ENCODE measurements at regions not wholly inside any gene's neighbourhood (a gene's known extent, or its start where the extent isn't known, plus 50 kb on each side); places are given as distances from the start of the nearest gene placed in this dataset.

- no peak for ATAC-seq
- H3K9me2 ChIP-seq (ENCODE audit: insufficient read depth) = no peaks in the 10 kb centered on the region
- H2AFZ ChIP-seq (ENCODE audit: low read depth, low read length, poor library complexity, severe bottlenecking) = no peak overlapping the region
- ChIA-PET POLR2A (no interaction called here), RAD21 (ENCODE audit: low non-redundant PET in 1 of 2, low total read pairs in 2 of 2, uncharacterized antibody in 2 of 2, unreplicated experiment in 2 of 2) (no interaction called here), CTCF (no interaction called here)
- no peak overlapping the region for H3K4me2 ChIP-seq (ENCODE audit: low read length)
- H3K4me3 ChIP-seq (replicated peaks in 1 of 2; ENCODE audit: low read depth in 1 of 2, low read length in 2 of 2) = no peak overlapping the region
- H3K79me2 ChIP-seq (ENCODE audit: insufficient read depth, low read length) = no peaks in the 10 kb centered on the region
- H4K20me1 ChIP-seq (ENCODE audit: insufficient read depth) = no peaks in the 10 kb centered on the region
- H3K9ac ChIP-seq (ENCODE audit: low read length) = no peak overlapping the region
- no peaks in the 10 kb centered on the region for H3K36me3 ChIP-seq (ENCODE audit: control insufficient read depth in 1 of 2, insufficient read depth in 2 of 2, low read length in 2 of 2)
- H3K9me3 ChIP-seq (ENCODE audit: control insufficient read depth in 1 of 2, insufficient read depth in 1 of 2, low read depth in 1 of 2, low read length in 2 of 2) = no peaks in the 10 kb centered on the region
- no peak for DNase-seq (ENCODE audit: low read depth, low spot score)
- H3K27ac ChIP-seq (ENCODE audit: low read depth, low read length) = no peak overlapping the region
- BruUV-seq (replicated peaks) = no TSS peak
- intact Hi-C loops (cut with micrococcal nuclease) = no loop called here
- TF ChIP-seq ZFX (IDR thresholded peaks at IDR 0.05) = no peak
- no peak for TF ChIP-seq ZBTB33 (IDR thresholded peaks at IDR 0.05; ENCODE audit: extremely low read depth, insufficient replicate concordance, low read length)
- TF ChIP-seq FOSL1 (IDR thresholded peaks at IDR 0.05; ENCODE audit: low read depth) = no peak
- no peak for TF ChIP-seq SIN3A (IDR thresholded peaks at IDR 0.05; ENCODE audit: low read depth)
- TF ChIP-seq CEBPB (IDR thresholded peaks at IDR 0.05; ENCODE audit: low read depth) = no peak
- TF ChIP-seq EZH2phosphoT487 (IDR thresholded peaks at IDR 0.05; ENCODE audit: borderline replicate concordance) = no peak
- no peak for TF ChIP-seq MAX (IDR thresholded peaks at IDR 0.05)
- TF ChIP-seq SP1 (IDR thresholded peaks at IDR 0.05; ENCODE audit: low read depth) = no peak
- TF ChIP-seq ZNF274 (IDR thresholded peaks at IDR 0.05; ENCODE audit: low read depth, low read length) = no peak
- no peak for TF ChIP-seq EGR1 (IDR thresholded peaks at IDR 0.05; ENCODE audit: low read depth)
- TF ChIP-seq POLR2A (IDR thresholded peaks at IDR 0.05; ENCODE audit: borderline replicate concordance, extremely low read depth, insufficient read depth, insufficient read length) = no peak
- TF ChIP-seq YY1 (IDR thresholded peaks at IDR 0.05; ENCODE audit: extremely low read depth, insufficient replicate concordance, low read depth, low read length) = no peak
- TF ChIP-seq ELF1 (IDR thresholded peaks at IDR 0.05; ENCODE audit: borderline replicate concordance, low read depth) = no peak
- TF ChIP-seq CTCF (IDR thresholded peaks at IDR 0.05 in 2 of 3, conservative IDR thresholded peaks at IDR 0.05 in 1 of 3; ENCODE audit: borderline replicate concordance in 1 of 3, insufficient read depth in 1 of 3, low read depth in 2 of 3, low read length in 2 of 3) = no peak
- TF ChIP-seq REST (IDR thresholded peaks at IDR 0.05; ENCODE audit: low read depth) = no peak
- no peak for TF ChIP-seq SRF (IDR thresholded peaks at IDR 0.05; ENCODE audit: low read depth)
- no peaks in the 10 kb centered on the region for H3K4me1 ChIP-seq (ENCODE audit: control insufficient read depth in 1 of 2, insufficient read depth in 2 of 2, low read length in 2 of 2)
- H3K27me3 ChIP-seq (ENCODE audit: insufficient read depth, low read length) = no peaks in the 10 kb centered on the region
Observed at GRCh38 chrX:20591246-20591645, 324.5 kb upstream of the RPS6KA3 start.
